ENCODE measurements at regions not wholly inside any gene's neighbourhood (a gene's known extent, or its start where the extent isn't known, plus 50 kb on each side); places are given as distances from the start of the nearest gene placed in this dataset.

DNA sequence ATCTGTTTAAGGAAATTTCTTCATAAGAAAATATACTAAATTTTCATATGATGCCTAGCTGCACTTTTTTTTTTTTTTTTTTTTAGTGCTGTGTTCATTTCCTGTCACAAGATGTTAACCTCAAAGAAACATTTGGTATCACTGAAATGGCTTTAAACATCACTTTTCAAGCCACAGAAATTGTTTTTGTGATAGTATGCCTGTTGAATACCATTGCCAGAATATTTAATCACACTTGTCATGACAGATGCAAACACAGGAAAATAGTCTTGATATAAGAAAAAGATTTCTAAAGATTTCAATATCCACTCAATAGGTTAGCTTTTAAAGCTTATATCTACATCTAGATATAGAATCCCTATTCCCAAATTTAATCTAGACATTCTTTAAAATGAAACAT lies 608.5 kb upstream of the AGTR1 start:
- TF ChIP-seq, protein P1, sequence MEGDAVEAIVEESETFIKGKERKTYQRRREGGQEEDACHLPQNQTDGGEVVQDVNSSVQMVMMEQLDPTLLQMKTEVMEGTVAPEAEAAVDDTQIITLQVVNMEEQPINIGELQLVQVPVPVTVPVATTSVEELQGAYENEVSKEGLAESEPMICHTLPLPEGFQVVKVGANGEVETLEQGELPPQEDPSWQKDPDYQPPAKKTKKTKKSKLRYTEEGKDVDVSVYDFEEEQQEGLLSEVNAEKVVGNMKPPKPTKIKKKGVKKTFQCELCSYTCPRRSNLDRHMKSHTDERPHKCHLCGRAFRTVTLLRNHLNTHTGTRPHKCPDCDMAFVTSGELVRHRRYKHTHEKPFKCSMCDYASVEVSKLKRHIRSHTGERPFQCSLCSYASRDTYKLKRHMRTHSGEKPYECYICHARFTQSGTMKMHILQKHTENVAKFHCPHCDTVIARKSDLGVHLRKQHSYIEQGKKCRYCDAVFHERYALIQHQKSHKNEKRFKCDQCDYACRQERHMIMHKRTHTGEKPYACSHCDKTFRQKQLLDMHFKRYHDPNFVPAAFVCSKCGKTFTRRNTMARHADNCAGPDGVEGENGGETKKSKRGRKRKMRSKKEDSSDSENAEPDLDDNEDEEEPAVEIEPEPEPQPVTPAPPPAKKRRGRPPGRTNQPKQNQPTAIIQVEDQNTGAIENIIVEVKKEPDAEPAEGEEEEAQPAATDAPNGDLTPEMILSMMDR (IDR thresholded peaks at IDR 0.05; ENCODE audit: poor library complexity, severe bottlenecking) = no peak
- TF ChIP-seq POLR2AphosphoS5 (IDR thresholded peaks at IDR 0.05) (no peak), EZH2 (IDR thresholded peaks at IDR 0.05; ENCODE audit: borderline replicate concordance, insufficient read depth, low read length, poor library complexity, severe bottlenecking) (no peak), TAF1 (IDR thresholded peaks at IDR 0.05; ENCODE audit: low read depth) (no peak), EP300 (conservative IDR thresholded peaks at IDR 0.05; ENCODE audit: poor library complexity, severe bottlenecking) (no peak), MXI1 (conservative IDR thresholded peaks at IDR 0.05; ENCODE audit: poor library complexity, severe bottlenecking) (no peak)
- TF ChIP-seq, protein P2, sequence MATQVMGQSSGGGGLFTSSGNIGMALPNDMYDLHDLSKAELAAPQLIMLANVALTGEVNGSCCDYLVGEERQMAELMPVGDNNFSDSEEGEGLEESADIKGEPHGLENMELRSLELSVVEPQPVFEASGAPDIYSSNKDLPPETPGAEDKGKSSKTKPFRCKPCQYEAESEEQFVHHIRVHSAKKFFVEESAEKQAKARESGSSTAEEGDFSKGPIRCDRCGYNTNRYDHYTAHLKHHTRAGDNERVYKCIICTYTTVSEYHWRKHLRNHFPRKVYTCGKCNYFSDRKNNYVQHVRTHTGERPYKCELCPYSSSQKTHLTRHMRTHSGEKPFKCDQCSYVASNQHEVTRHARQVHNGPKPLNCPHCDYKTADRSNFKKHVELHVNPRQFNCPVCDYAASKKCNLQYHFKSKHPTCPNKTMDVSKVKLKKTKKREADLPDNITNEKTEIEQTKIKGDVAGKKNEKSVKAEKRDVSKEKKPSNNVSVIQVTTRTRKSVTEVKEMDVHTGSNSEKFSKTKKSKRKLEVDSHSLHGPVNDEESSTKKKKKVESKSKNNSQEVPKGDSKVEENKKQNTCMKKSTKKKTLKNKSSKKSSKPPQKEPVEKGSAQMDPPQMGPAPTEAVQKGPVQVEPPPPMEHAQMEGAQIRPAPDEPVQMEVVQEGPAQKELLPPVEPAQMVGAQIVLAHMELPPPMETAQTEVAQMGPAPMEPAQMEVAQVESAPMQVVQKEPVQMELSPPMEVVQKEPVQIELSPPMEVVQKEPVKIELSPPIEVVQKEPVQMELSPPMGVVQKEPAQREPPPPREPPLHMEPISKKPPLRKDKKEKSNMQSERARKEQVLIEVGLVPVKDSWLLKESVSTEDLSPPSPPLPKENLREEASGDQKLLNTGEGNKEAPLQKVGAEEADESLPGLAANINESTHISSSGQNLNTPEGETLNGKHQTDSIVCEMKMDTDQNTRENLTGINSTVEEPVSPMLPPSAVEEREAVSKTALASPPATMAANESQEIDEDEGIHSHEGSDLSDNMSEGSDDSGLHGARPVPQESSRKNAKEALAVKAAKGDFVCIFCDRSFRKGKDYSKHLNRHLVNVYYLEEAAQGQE (IDR thresholded peaks at IDR 0.05; ENCODE audit: borderline replicate concordance) = no peak
